ENCODE measurements at regions not wholly inside any gene's neighbourhood (a gene's known extent, or its start where the extent isn't known, plus 50 kb on each side); places are given as distances from the start of the nearest gene placed in this dataset.

DNA sequence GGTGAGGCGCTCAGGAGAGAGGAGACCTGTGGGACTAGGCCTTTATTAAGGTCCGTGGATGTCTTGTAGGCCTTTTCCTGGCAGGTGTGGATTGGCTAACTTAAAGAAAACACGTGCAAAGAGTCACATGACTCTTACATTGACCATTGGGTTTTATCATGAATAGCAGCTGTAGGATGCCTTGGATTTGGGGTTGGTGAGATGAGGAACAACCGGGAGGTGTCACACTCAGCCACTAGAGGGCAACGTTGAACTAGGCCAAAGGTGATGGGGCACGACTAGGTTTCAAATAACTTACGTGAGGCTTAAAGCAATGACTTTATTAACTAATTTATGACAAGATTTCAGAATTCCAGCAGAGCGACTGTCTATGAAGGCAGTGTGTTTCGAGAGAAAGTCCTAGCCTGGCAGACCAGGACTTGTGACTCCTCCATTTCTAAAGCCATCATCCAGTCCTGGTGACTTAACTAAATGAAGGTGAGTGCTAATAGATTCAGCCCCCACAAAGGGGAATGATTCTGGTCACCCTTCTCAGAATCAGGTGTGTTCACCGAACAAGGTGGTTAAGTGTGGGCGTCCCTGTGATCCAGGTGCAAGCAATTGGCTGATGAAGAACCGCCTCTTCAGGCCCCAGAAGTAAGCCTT, 345.6 kb downstream of the MCTP2 start:
- TF ChIP-seq ZNF8 (CRISPR knock-in tag; IDR thresholded peaks at IDR 0.05) (no peak), ZFP30 (CRISPR knock-in tag; IDR thresholded peaks at IDR 0.05) (no peak), TOX (CRISPR knock-in tag; IDR thresholded peaks at IDR 0.05; ENCODE audit: borderline replicate concordance) (no peak), ISL1 (CRISPR knock-in tag; IDR thresholded peaks at IDR 0.05) (no peak), BACH2 (CRISPR knock-in tag; IDR thresholded peaks at IDR 0.05; ENCODE audit: borderline replicate concordance) (no peak), TCF4 (CRISPR knock-in tag; IDR thresholded peaks at IDR 0.05; ENCODE audit: borderline replicate concordance) (no peak), SNAI2 (CRISPR knock-in tag; IDR thresholded peaks at IDR 0.05) (no peak), ESRRG (CRISPR knock-in tag; IDR thresholded peaks at IDR 0.05) (no peak), RARB (CRISPR knock-in tag; IDR thresholded peaks at IDR 0.05) (no peak)
- TF ChIP-seq, protein P1, sequence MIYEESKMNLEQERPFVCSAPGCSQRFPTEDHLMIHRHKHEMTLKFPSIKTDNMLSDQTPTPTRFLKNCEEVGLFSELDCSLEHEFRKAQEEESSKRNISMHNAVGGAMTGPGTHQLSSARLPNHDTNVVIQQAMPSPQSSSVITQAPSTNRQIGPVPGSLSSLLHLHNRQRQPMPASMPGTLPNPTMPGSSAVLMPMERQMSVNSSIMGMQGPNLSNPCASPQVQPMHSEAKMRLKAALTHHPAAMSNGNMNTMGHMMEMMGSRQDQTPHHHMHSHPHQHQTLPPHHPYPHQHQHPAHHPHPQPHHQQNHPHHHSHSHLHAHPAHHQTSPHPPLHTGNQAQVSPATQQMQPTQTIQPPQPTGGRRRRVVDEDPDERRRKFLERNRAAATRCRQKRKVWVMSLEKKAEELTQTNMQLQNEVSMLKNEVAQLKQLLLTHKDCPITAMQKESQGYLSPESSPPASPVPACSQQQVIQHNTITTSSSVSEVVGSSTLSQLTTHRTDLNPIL (CRISPR knock-in tag; IDR thresholded peaks at IDR 0.05; ENCODE audit: low read depth) = no peak
- no peak for ATAC-seq

DNA sequence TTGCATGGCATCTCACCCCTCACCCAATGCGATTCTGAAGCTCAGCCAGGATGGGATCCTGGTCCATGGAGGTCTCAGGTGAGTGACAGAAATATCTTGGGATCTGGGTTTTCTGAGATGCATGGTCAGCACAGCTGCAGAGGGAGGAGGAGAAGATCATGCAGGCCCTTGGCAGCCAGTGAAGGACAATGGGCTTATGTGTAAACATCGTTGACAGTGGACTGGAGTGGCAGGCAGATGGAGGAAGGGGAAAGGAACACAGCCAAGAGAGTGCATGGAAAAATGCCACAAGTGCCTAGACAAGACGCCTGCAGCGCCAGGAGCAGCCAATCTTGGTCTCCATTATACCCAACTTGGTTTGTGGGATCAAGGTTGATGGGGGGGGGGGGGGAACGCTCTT, 347.9 kb downstream of the MCTP2 start:
- TF ChIP-seq, protein P2, sequence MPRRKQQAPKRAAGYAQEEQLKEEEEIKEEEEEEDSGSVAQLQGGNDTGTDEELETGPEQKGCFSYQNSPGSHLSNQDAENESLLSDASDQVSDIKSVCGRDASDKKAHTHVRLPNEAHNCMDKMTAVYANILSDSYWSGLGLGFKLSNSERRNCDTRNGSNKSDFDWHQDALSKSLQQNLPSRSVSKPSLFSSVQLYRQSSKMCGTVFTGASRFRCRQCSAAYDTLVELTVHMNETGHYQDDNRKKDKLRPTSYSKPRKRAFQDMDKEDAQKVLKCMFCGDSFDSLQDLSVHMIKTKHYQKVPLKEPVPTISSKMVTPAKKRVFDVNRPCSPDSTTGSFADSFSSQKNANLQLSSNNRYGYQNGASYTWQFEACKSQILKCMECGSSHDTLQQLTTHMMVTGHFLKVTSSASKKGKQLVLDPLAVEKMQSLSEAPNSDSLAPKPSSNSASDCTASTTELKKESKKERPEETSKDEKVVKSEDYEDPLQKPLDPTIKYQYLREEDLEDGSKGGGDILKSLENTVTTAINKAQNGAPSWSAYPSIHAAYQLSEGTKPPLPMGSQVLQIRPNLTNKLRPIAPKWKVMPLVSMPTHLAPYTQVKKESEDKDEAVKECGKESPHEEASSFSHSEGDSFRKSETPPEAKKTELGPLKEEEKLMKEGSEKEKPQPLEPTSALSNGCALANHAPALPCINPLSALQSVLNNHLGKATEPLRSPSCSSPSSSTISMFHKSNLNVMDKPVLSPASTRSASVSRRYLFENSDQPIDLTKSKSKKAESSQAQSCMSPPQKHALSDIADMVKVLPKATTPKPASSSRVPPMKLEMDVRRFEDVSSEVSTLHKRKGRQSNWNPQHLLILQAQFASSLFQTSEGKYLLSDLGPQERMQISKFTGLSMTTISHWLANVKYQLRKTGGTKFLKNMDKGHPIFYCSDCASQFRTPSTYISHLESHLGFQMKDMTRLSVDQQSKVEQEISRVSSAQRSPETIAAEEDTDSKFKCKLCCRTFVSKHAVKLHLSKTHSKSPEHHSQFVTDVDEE (CRISPR knock-in tag; IDR thresholded peaks at IDR 0.05) = no peak
- no peak for TF ChIP-seq ZFP30 (CRISPR knock-in tag; IDR thresholded peaks at IDR 0.05)
- TF ChIP-seq CSDC2 (CRISPR knock-in tag; IDR thresholded peaks at IDR 0.05) = no peak
- TF ChIP-seq RARB (CRISPR knock-in tag; IDR thresholded peaks at IDR 0.05) = no peak
- TF ChIP-seq TCF4 (CRISPR knock-in tag; IDR thresholded peaks at IDR 0.05; ENCODE audit: borderline replicate concordance) = no peak
- no peak for TF ChIP-seq ZNF70 (CRISPR knock-in tag; IDR thresholded peaks at IDR 0.05)
- TF ChIP-seq ZC3H10 (CRISPR knock-in tag; IDR thresholded peaks at IDR 0.05) = no peak
- TF ChIP-seq, protein P3, sequence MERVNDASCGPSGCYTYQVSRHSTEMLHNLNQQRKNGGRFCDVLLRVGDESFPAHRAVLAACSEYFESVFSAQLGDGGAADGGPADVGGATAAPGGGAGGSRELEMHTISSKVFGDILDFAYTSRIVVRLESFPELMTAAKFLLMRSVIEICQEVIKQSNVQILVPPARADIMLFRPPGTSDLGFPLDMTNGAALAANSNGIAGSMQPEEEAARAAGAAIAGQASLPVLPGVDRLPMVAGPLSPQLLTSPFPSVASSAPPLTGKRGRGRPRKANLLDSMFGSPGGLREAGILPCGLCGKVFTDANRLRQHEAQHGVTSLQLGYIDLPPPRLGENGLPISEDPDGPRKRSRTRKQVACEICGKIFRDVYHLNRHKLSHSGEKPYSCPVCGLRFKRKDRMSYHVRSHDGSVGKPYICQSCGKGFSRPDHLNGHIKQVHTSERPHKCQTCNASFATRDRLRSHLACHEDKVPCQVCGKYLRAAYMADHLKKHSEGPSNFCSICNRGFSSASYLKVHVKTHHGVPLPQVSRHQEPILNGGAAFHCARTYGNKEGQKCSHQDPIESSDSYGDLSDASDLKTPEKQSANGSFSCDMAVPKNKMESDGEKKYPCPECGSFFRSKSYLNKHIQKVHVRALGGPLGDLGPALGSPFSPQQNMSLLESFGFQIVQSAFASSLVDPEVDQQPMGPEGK (CRISPR knock-in tag; IDR thresholded peaks at IDR 0.05; ENCODE audit: borderline replicate concordance) = no peak
- TF ChIP-seq ZNF565 (CRISPR knock-in tag; conservative IDR thresholded peaks at IDR 0.05; ENCODE audit: low read depth) = no peak
- no peak for TF ChIP-seq ESRRG (CRISPR knock-in tag; IDR thresholded peaks at IDR 0.05)
- TF ChIP-seq ARNTL (CRISPR knock-in tag; IDR thresholded peaks at IDR 0.05; ENCODE audit: borderline replicate concordance, low read depth) = no peak
- no peak for ATAC-seq

DNA sequence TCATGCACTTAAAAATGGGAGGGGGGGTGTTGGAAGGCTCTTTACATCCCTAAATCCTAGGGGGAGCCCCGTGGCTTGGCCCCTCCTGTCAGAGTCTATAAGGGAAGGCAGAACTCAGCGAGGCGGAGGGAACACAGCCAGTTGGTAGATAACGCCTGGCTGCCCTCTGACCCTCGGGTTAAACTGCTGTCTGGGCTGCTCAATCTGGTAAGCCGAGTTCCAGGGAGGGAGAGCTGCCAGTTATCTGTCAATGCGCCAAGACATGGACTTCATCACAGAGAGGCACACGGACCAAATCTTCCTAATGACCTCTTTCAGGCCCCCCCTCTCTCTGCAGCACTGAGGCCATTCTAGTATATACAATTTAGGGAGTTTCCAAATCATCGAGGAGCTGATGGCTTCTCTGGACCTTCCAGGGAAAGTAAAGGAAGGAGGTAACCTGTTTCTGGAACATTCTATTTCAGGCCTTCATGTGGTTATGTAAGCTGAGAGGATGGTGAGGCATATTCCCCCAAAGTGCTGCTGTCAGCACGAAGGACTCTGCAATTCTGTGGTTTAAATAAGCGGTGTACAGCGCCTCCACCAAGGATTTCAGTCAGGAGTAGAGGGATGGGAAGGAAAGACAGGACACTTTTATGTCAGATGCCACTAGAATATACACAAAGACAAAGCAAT, 349.0 kb downstream of the MCTP2 start:
- TF ChIP-seq TOX (CRISPR knock-in tag; IDR thresholded peaks at IDR 0.05; ENCODE audit: borderline replicate concordance) (no peak), CSDC2 (CRISPR knock-in tag; IDR thresholded peaks at IDR 0.05) (no peak), ZNF565 (CRISPR knock-in tag; conservative IDR thresholded peaks at IDR 0.05; ENCODE audit: low read depth) (no peak), ZNF70 (CRISPR knock-in tag; IDR thresholded peaks at IDR 0.05) (no peak), RARB (CRISPR knock-in tag; IDR thresholded peaks at IDR 0.05) (no peak), OSR1 (CRISPR knock-in tag; IDR thresholded peaks at IDR 0.05) (no peak), ZC3H10 (CRISPR knock-in tag; IDR thresholded peaks at IDR 0.05) (no peak), ESRRG (CRISPR knock-in tag; IDR thresholded peaks at IDR 0.05) (no peak), PPARA (CRISPR knock-in tag; IDR thresholded peaks at IDR 0.05; ENCODE audit: borderline replicate concordance) (no peak)
- TF ChIP-seq, protein P1 (CRISPR knock-in tag; IDR thresholded peaks at IDR 0.05; ENCODE audit: low read depth) = no peak
- ATAC-seq = no peak

DNA sequence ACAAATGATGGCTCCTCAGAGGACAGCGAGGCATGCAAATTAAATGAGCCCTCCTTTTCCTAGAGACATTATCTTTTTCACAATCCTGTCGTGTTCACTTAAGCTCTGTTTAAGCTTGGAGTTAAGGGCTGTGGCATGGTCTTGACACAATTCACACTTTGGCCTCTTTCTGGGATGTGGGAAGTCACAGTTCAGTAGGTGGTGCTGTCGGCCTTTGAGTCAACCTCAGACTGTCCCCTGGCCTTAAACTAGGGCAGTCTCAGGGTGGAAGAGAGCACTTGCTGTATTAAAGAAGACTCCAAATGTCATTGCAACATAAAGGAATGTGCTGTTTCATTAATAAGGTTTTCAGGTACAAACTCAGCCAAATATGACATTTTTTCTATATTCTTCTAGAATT, 351.0 kb downstream of the MCTP2 start:
- no peak for ATAC-seq
- TF ChIP-seq, protein P4, sequence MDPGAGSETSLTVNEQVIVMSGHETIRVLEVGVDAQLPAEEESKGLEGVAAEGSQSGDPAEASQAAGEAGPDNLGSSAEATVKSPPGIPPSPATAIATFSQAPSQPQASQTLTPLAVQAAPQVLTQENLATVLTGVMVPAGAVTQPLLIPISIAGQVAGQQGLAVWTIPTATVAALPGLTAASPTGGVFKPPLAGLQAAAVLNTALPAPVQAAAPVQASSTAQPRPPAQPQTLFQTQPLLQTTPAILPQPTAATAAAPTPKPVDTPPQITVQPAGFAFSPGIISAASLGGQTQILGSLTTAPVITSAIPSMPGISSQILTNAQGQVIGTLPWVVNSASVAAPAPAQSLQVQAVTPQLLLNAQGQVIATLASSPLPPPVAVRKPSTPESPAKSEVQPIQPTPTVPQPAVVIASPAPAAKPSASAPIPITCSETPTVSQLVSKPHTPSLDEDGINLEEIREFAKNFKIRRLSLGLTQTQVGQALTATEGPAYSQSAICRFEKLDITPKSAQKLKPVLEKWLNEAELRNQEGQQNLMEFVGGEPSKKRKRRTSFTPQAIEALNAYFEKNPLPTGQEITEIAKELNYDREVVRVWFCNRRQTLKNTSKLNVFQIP (CRISPR knock-in tag; IDR thresholded peaks at IDR 0.05; ENCODE audit: borderline replicate concordance, low read depth) = no peak
- TF ChIP-seq, protein P3 (CRISPR knock-in tag; IDR thresholded peaks at IDR 0.05; ENCODE audit: borderline replicate concordance) = no peak
- TF ChIP-seq ZNF70 (CRISPR knock-in tag; IDR thresholded peaks at IDR 0.05) (no peak), GLIS3 (CRISPR knock-in tag; IDR thresholded peaks at IDR 0.05) (no peak), ZFP3 (CRISPR knock-in tag; IDR thresholded peaks at IDR 0.05) (no peak), ZC3H10 (CRISPR knock-in tag; IDR thresholded peaks at IDR 0.05) (no peak), ISL1 (CRISPR knock-in tag; IDR thresholded peaks at IDR 0.05) (no peak), TOX (CRISPR knock-in tag; IDR thresholded peaks at IDR 0.05; ENCODE audit: borderline replicate concordance) (no peak)

All from SK-N-SH treated with all-trans-retinoic acid at 6 μM for 48 hours (cell line).